Thyroid gland (tissue), 4 donors: ENCODE measurements at regions not wholly inside any gene's neighbourhood (a gene's known extent, or its start where the extent isn't known, plus 50 kb on each side); places are given as distances from the start of the nearest gene placed in this dataset.

Experiments
- POLR2A ChIP-seq, 2 donors: fragments of 450-650 bp; IDR thresholded peaks; one replicate each; pipeline ENCODE4 v1.6.1; 2017; ENCODE audit warnings: antibody characterized with exemption in 2 of 2, mild to moderate bottlenecking in 2 of 2, moderate library complexity in 1 of 2
- TF ChIP-seq, protein P1 (sequence below), 6 experiments: fragments of 200-600 bp in 3 of 6; fragments of 450-650 bp in 3 of 6; sonication (generic) in 3 of 6; IDR thresholded peaks; one replicate each; pipeline ENCODE4 v1.5.1; 2016 to 2019; ENCODE audit warnings: antibody characterized with exemption in 6 of 6, mild to moderate bottlenecking in 2 of 6, inconsistent platforms in 1 of 6, moderate library complexity in 1 of 6

DNA sequence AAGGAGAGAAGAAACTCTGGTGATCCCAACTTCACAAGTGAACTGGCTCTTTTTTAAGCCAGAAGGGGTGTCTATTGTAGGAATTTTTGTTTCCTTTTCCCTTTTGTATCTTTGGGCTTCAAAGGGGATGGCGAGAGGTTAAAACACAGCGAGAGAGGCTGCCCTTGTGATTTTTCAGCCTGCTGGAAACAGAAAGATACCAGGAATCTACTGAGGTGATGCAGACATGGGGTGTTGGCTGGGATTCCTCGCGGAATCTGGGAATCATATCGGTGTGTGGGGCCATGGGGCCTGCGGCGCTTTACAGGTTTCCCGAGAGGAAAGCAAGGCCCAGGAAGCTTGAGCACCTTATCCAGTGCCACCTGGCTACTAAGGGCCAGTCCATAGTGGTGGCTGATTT lies 99.4 kb upstream of the STX18 start:
- TF ChIP-seq, protein P1, sequence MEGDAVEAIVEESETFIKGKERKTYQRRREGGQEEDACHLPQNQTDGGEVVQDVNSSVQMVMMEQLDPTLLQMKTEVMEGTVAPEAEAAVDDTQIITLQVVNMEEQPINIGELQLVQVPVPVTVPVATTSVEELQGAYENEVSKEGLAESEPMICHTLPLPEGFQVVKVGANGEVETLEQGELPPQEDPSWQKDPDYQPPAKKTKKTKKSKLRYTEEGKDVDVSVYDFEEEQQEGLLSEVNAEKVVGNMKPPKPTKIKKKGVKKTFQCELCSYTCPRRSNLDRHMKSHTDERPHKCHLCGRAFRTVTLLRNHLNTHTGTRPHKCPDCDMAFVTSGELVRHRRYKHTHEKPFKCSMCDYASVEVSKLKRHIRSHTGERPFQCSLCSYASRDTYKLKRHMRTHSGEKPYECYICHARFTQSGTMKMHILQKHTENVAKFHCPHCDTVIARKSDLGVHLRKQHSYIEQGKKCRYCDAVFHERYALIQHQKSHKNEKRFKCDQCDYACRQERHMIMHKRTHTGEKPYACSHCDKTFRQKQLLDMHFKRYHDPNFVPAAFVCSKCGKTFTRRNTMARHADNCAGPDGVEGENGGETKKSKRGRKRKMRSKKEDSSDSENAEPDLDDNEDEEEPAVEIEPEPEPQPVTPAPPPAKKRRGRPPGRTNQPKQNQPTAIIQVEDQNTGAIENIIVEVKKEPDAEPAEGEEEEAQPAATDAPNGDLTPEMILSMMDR (IDR thresholded peaks at IDR 0.05) = no peak
- TF ChIP-seq POLR2A (IDR thresholded peaks at IDR 0.05) = no peak
